T-helper 1 cell treated with Interleukin-12 subunit alpha and Interleukin-12 subunit beta and Interleukin-4 antibody, amounts not matched to agents 30 μg/mL and 1 μg/mL, for 36 hours (primary cell): ENCODE measurements at regions not wholly inside any gene's neighbourhood (a gene's known extent, or its start where the extent isn't known, plus 50 kb on each side); places are given as distances from the start of the nearest gene placed in this dataset.

Source experiments
- H3K27ac Mint-ChIP-seq: one replicate; pipeline ENCODE4 v1.8.0; 2021; ENCODE audit warnings: mild to moderate bottlenecking, mixed read lengths
- H3K27me3 Mint-ChIP-seq: one replicate; pipeline ENCODE4 v1.8.0; 2021; ENCODE audit warnings: low read depth, mixed read lengths
- H3K36me3 Mint-ChIP-seq: one replicate; pipeline ENCODE4 v1.8.0; 2021; ENCODE audit warnings: low read depth, mixed read lengths
- H3K4me1 Mint-ChIP-seq: one replicate; pipeline ENCODE4 v1.8.0; 2021; ENCODE audit warnings: low read depth, mixed read lengths
- H3K4me3 Mint-ChIP-seq: one replicate; pipeline ENCODE4 v1.8.0; 2021; ENCODE audit warnings: mild to moderate bottlenecking, moderate library complexity, mixed read lengths
- H3K9me3 Mint-ChIP-seq: one replicate; pipeline ENCODE4 v1.8.0; 2021; ENCODE audit warnings: mixed read lengths

DNA sequence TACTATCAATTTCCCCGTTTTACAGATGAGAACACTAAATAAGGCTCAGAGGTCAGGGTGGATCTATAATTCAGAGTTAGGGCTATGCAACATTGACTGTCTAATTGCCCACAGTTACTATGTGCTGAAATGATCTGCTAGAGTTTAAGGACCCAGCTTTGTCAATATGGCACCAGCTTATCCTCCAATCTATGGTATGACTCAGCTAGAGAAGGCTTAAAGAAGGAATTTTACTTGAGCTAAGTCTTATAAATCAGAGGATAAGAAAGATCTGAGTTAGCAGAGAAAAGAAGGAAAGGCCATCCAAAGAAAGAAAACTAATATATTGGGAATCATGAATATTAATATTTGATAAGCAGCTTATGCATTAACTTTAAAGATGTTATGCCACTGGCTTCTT is 78.1 kb downstream of the ASB9 start:
- Mint-ChIP-seq H3K36me3 (no peaks in the 10 kb centered on the region), H3K4me1 (no peaks in the 10 kb centered on the region), H3K27ac (no peak overlapping the region), H3K27me3 (peaks cover 25% of the 10 kb centered on the region), H3K4me3 (no peak overlapping the region), H3K9me3 (no peaks in the 10 kb centered on the region)

GRCh38 chrX:15188039-15188438 is 81.8 kb downstream of the ASB9 start:
- Mint-ChIP-seq H3K27me3 (peaks cover 20% of the 10 kb centered on the region), H3K9me3 (no peaks in the 10 kb centered on the region), H3K4me1 (no peaks in the 10 kb centered on the region), H3K4me3 (no peak overlapping the region), H3K36me3 (no peaks in the 10 kb centered on the region), H3K27ac (no peak overlapping the region)

GRCh38 chrX:15177316-15177715 is 92.6 kb downstream of the ASB9 start:
- Mint-ChIP-seq H3K27me3 (peaks cover 18% of the 10 kb centered on the region), H3K36me3 (peaks cover 2% of the 10 kb centered on the region), H3K4me3 (no peak overlapping the region), H3K27ac (no peak overlapping the region), H3K4me1 (no peaks in the 10 kb centered on the region), H3K9me3 (no peaks in the 10 kb centered on the region)

DNA sequence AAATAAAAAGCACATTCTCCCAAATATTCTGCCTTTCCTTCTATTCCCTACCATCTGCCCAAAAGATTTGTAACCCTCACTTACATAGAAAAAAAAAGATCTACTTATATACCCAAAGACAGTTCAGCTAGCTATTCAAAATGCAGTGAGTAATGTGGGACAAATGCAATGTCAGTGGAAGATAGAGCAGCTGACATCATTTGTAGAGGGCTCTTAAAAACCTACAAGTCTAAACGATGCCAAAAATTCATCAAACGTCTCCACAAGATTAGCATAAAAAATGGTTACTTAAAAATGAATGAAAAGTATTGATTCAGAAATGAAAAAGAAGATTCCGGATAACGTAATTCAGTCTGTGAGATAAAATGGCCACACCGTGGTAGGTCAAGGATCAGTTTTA is 96.5 kb downstream of the ASB9 start:
- Mint-ChIP-seq H3K9me3 (no peaks in the 10 kb centered on the region), H3K4me3 (no peak overlapping the region), H3K27ac (no peak overlapping the region), H3K36me3 (peaks cover under 1% of the 10 kb centered on the region), H3K27me3 (no peaks in the 10 kb centered on the region), H3K4me1 (peaks cover 10% of the 10 kb centered on the region)

DNA sequence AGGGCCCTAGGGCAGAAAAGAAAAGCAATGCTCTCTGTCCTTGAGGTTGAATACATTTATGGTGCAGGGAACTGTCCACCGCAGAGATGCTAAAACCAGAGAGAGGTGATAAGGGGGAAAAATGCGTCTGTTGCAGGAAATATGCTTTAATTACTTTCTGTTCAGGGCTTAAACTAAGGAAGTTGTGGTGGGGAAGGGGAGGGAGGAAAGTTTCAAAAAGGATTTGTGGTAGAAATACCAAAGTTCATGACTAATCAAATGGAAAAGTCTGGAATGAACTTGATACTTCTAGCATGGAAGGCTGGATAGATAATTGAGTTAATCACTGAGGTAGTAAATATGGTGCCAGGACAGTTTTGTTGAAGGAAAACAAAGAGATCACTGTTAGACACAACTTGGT is 99.0 kb downstream of the ASB9 start:
- peaks cover 8% of the 10 kb centered on the region for H3K36me3 Mint-ChIP-seq

DNA sequence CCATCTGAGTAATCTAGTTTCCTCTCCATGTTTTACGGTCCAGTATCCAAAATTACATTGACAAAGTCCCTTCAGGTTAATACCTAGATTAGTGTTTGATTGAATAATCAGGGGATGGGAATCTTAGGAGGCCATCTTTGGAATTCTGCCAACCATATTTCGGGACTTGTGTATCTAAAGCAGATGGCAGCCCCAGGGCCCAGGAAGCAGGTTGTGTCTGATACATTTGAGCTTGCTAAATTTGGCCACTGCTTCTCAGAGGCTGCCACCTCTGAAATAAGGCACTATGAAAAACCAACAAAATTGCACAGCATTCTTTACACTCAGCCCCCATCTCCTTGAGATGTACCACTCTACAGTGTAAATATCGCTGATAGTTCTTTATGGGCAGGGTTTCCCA is 102.1 kb downstream of the ASB9 start:
- Mint-ChIP-seq H3K9me3 (peaks cover 3% of the 10 kb centered on the region), H3K27ac (no peak overlapping the region), H3K27me3 (no peaks in the 10 kb centered on the region), H3K36me3 (peaks cover 8% of the 10 kb centered on the region), H3K4me1 (peaks cover 16% of the 10 kb centered on the region), H3K4me3 (no peak overlapping the region)

More for the DNA sequence above, 99.0 kb downstream of the ASB9 start:
- Mint-ChIP-seq H3K27ac (peak overlapping the region; percentile 34), H3K9me3 (peaks cover 3% of the 10 kb centered on the region), H3K27me3 (no peaks in the 10 kb centered on the region), H3K4me1 (peaks cover 16% of the 10 kb centered on the region), H3K4me3 (no peak overlapping the region)

GRCh38 chrX:15165832-15166231 is 104.1 kb downstream of the ASB9 start:
- Mint-ChIP-seq H3K4me1 (peaks cover 15% of the 10 kb centered on the region), H3K9me3 (peaks cover 3% of the 10 kb centered on the region), H3K4me3 (no peak overlapping the region), H3K27me3 (no peaks in the 10 kb centered on the region), H3K27ac (peak overlapping the region; percentile 39), H3K36me3 (peaks cover 8% of the 10 kb centered on the region)

DNA sequence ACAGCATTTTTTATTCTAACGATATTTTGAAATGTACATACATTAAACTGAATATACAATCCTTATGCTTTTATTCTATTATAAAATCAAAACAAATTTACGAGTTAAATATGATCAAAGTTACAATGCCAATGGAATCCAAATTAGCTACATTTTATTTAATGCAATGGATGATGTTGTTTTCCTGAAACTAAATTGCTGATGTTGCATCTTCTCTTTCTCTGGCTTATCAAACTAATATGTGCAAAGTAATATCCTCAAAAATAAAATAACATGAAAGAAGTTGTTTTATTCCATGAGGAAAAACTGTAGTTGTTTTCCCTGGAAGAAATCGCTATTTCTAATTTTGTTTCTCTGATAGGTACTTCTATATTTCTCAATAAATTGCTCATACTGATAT is 106.8 kb downstream of the ASB9 start:
- no peak overlapping the region for H3K27ac Mint-ChIP-seq
- peaks cover 3% of the 10 kb centered on the region for H3K9me3 Mint-ChIP-seq
- peaks cover 8% of the 10 kb centered on the region for H3K36me3 Mint-ChIP-seq
- H3K4me1 Mint-ChIP-seq: peaks cover 23% of the 10 kb centered on the region
- H3K4me3 Mint-ChIP-seq: no peak overlapping the region
- no peaks in the 10 kb centered on the region for H3K27me3 Mint-ChIP-seq

- H3K4me3 Mint-ChIP-seq: no peak overlapping the region
- H3K9me3 Mint-ChIP-seq: no peaks in the 10 kb centered on the region
- H3K27me3 Mint-ChIP-seq: no peaks in the 10 kb centered on the region
- peaks cover 26% of the 10 kb centered on the region for H3K4me1 Mint-ChIP-seq
- H3K36me3 Mint-ChIP-seq: peaks cover 6% of the 10 kb centered on the region
- H3K27ac Mint-ChIP-seq: no peak overlapping the region
These were observed 109.3 kb downstream of the ASB9 start for GRCh38 chrX:15160558-15161095.

GRCh38 chrX:15158736-15159406 is 111.0 kb downstream of the ASB9 start:
- Mint-ChIP-seq H3K27ac (peak overlapping the region; percentile 97), H3K4me3 (peak overlapping the region; percentile 92), H3K9me3 (no peaks in the 10 kb centered on the region), H3K4me1 (peaks cover 26% of the 10 kb centered on the region), H3K27me3 (peaks cover 5% of the 10 kb centered on the region), H3K36me3 (peaks cover 6% of the 10 kb centered on the region)

DNA sequence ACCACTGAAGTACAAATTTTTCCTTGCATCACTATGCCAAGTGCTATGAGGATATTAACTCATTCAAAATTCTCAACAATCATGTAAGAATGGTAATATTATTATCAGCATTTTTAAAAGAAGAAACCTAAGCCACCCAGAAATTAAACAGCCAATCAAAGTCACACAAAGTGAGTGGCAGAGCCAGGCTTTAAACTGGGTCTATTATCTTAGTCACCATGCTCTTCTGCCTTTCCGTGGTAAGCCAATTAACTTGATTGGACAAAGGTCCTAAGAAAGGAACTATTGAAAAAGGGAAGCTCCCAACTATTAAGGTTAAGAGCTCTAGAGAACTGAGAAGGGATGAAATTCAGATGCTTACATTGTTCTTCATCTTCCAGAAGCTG is 111.5 kb downstream of the ASB9 start:
- no peaks in the 10 kb centered on the region for H3K9me3 Mint-ChIP-seq
- H3K4me1 Mint-ChIP-seq: peaks cover 26% of the 10 kb centered on the region
- H3K36me3 Mint-ChIP-seq: peaks cover 6% of the 10 kb centered on the region
- peak overlapping the region; percentile 92 for H3K4me3 Mint-ChIP-seq
- H3K27me3 Mint-ChIP-seq: peaks cover 5% of the 10 kb centered on the region
- H3K27ac Mint-ChIP-seq: peak overlapping the region; percentile 97

DNA sequence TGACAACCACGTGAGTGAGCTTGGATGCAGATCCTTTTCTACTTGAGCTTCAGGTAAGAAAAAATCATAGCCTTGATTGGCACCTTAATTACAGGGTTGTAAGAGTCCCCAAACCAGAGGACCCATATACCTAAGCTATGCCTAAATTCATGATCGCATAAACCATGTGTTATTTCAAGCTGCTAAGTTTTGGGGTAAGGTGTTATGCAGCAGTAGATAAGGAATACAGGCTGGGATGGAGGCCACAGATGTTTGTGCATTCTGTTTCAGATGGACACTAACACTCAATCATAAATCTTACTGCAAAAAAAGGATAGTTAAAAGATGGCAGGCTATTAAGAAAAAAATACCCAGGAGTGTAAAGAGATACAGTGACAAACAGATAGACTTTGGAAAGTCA is 112.3 kb downstream of the ASB9 start:
- H3K27me3 Mint-ChIP-seq: peaks cover 5% of the 10 kb centered on the region
- peaks cover 26% of the 10 kb centered on the region for H3K4me1 Mint-ChIP-seq
- no peaks in the 10 kb centered on the region for H3K9me3 Mint-ChIP-seq
- H3K36me3 Mint-ChIP-seq: peaks cover 6% of the 10 kb centered on the region
- H3K4me3 Mint-ChIP-seq: peak overlapping the region; percentile 92
- H3K27ac Mint-ChIP-seq: peak overlapping the region; percentile 9

DNA sequence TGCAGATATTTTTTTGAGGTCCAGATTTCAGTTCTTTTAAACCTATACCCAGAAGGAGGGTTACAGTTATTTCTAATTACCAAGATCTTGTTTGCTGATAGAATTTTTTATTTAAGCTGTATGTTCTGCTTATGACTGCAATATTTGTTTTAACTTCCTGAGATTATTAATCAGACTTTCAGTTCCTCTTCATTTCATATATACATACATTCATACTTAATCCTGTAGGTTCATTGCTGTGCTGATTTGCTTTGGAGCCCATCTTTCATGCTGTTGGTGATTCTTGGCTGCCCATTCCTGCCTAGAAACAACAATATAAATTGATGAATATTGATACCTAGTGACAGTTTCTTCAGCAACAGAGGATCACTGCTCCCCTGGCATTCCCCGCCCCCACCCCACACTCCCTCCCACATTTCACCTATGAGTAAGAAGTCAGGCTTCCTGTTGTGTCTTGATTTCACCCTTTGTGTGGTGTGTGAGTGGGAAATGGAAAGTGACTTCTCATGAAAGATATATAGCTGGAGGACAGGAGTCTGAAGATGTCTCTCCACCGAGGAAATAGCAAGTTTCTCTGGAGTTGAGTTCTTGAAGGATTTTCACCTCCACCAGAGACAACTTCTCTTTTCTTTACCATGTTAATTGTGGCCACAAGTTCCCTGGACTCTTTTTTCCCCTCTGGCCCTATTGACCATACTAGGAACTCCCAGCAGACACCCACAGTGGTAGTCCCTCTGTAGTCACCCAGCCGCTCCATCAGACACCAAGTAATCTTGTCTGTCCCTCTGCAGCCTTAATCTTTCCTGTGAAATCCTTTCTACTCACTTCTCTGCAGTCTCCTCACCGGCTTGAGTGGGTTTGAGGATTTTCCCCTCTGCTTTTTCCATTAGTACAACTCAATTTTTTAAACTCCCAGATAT is 118.4 kb downstream of the ASB9 start:
- H3K4me1 Mint-ChIP-seq: peaks cover 23% of the 10 kb centered on the region
- peaks cover 9% of the 10 kb centered on the region for H3K36me3 Mint-ChIP-seq
- peak overlapping the region; percentile 48 for H3K4me3 Mint-ChIP-seq
- H3K27me3 Mint-ChIP-seq: peaks cover 11% of the 10 kb centered on the region
- no peaks in the 10 kb centered on the region for H3K9me3 Mint-ChIP-seq
- peak overlapping the region; percentile 63 for H3K27ac Mint-ChIP-seq

GRCh38 chrX:15150586-15150985 is 119.3 kb downstream of the ASB9 start:
- Mint-ChIP-seq H3K27ac (no peak overlapping the region), H3K4me3 (no peak overlapping the region), H3K4me1 (peaks cover 19% of the 10 kb centered on the region), H3K9me3 (no peaks in the 10 kb centered on the region), H3K27me3 (peaks cover 13% of the 10 kb centered on the region), H3K36me3 (peaks cover 5% of the 10 kb centered on the region)

DNA sequence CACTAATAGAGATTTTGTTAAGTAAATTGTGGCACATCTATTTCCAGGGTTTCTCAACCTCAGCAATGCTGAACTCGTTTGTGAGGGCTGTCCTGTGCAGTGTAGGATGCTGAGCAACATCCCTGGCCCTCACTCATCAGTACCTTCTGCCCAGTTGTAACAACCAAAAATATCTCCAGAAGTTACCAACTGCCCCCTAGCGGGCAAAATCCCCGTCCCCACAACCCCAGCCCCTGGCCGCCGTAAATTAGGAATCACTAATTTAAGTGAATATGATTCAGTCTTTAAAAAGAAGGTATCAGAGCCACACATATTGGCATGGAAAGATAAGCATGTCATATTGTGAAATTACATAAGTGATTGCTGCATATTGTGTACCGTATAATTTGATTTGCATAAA is 123.4 kb downstream of the ASB9 start:
- Mint-ChIP-seq H3K27me3 (peaks cover 9% of the 10 kb centered on the region), H3K36me3 (peaks cover 5% of the 10 kb centered on the region), H3K4me1 (peaks cover 28% of the 10 kb centered on the region), H3K4me3 (no peak overlapping the region), H3K27ac (no peak overlapping the region), H3K9me3 (no peaks in the 10 kb centered on the region)
